Upper lobe of left lung (tissue), 6 donors: ENCODE measurements at regions not wholly inside any gene's neighbourhood (a gene's known extent, or its start where the extent isn't known, plus 50 kb on each side); places are given as distances from the start of the nearest gene placed in this dataset.
A peak's percentile ranks its signal among the peaks of the same experiment; 100 is the strongest.

ENCODE experiments used
- ATAC-seq, 2 donors: fragments of 200-7000 bp; cut with Tn5 transposase; one replicate each; pipeline ENCODE4 v1.9.1; 2022; ENCODE audit warnings: mild to moderate bottlenecking in 2 of 2, moderate library complexity in 2 of 2; ENCODE audit not compliant: low FRiP score in 2 of 2
- DNase-seq, 2 donors: peaks; one replicate each; pipeline ENCODE4 v3.0.0-alpha.2; 2019 to 2020
- H3K27ac ChIP-seq, 4 donors: fragments of 200-600 bp; sonication (generic); one replicate each; pipeline ENCODE4 v1.5.1; 2016 to 2019
- H3K27me3 ChIP-seq, 4 donors: fragments of 200-600 bp; sonication (generic); one replicate each; pipeline ENCODE4 v1.5.1; 2017 to 2019
- H3K36me3 ChIP-seq, 4 donors: fragments of 200-600 bp; sonication (generic); one replicate each; pipeline ENCODE4 v1.5.1; 2016 to 2019
- H3K4me1 ChIP-seq, 4 donors: fragments of 200-600 bp; sonication (generic); one replicate each; pipeline ENCODE4 v1.5.1; 2018 to 2019
- H3K4me3 ChIP-seq, 4 donors: fragments of 200-600 bp; sonication (generic); one replicate each; pipeline ENCODE4 v1.5.1; 2017 to 2019; ENCODE audit warnings: mild to moderate bottlenecking in 2 of 4, moderate library complexity in 1 of 4
- H3K9me3 ChIP-seq, 4 donors: fragments of 200-600 bp; sonication (generic); one replicate each; pipeline ENCODE4 v1.5.1; 2018 to 2019
- EP300 ChIP-seq, 4 donors: sonication (generic); formaldehyde crosslinking; IDR thresholded peaks; one replicate each; pipeline ENCODE4 v1.5.1; 2017; ENCODE audit warnings: antibody characterized with exemption in 4 of 4, control low read depth in 2 of 4
- POLR2A ChIP-seq, 4 donors: fragments of 450-650 bp; IDR thresholded peaks; one replicate each; pipeline ENCODE4 v1.5.1; 2016 to 2017; ENCODE audit warnings: antibody characterized with exemption in 4 of 4, mild to moderate bottlenecking in 2 of 4
- POLR2AphosphoS5 ChIP-seq, 2 donors: sonication (generic); formaldehyde crosslinking; IDR thresholded peaks; one replicate each; pipeline ENCODE4 v1.5.1; 2017; ENCODE audit warnings: antibody characterized with exemption in 2 of 2
- WGBS, 2 donors: methylation state at CpG; one replicate each; pipeline ENCODE4 v1.1.5; 2017 to 2018; 5-methylcytosine and 5-hydroxymethylcytosine counted together
- TF ChIP-seq, protein P1 (sequence below), 6 experiments: fragments of 450-650 bp in 4 of 6; fragments of 200-600 bp in 2 of 6; sonication (generic) in 2 of 6; IDR thresholded peaks; one replicate each; pipeline ENCODE4 v1.5.1; 2016 to 2019; ENCODE audit warnings: antibody characterized with exemption in 6 of 6
- donor health status: DM: no; HTN: no; CAD: no; lungs with moderate emphysema.
- donor health status: DM: no; HTN: yes; CAD: no; lungs with severe emphysema.

DNA sequence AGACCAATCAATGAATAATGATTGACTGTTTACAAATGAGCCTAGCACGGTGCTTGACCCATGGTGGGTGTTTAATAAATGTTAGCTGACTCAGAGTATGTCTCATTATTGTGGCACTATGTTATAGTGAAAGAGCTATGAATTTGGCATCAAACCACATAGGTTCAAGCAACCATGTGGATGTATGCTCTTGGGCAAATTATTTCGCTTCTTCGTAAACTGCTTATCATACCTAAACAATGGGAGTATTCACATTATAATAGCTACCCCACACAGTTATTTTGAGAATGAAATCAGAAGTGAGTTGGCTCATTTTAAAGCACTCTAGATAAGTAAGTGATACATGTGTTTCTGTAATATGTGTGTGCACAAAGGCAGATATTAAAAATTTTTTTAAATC is 118.7 kb upstream of the HSD17B12 start:
- H3K4me3 ChIP-seq: no peak overlapping the region
- WGBS, 2 donors: 86% methylated on average over 3 of the region's 3 CpGs

DNA sequence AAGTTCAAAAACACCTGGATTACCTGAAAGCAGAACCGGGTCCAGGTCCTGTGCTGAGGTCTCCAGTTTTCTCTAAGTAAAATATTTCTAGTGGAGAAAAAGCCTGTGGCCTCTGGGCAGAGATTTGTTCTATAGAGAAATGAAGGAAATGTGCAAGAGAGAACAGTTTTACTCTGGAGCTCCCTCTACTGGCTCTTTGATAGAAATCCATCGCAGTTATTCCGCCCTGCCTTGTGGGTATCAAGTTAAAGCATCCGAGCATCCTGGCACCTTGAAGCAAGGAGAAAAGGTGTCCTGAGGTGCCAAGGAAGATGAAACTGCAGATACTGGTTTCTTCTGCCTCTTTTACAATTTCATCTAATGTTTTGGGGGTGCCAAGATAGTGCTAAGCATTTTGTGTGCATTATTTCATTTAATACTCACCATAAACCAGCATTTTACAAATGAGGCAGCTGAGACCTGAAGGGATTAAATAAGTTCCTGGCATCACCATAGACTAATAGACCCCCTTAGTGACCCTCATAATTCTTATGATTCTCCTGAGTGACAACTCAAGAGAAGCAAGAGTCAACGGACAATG is 113.1 kb upstream of the HSD17B12 start:
- no peaks in the 10 kb centered on the region for H3K36me3 ChIP-seq
- TF ChIP-seq, protein P1, sequence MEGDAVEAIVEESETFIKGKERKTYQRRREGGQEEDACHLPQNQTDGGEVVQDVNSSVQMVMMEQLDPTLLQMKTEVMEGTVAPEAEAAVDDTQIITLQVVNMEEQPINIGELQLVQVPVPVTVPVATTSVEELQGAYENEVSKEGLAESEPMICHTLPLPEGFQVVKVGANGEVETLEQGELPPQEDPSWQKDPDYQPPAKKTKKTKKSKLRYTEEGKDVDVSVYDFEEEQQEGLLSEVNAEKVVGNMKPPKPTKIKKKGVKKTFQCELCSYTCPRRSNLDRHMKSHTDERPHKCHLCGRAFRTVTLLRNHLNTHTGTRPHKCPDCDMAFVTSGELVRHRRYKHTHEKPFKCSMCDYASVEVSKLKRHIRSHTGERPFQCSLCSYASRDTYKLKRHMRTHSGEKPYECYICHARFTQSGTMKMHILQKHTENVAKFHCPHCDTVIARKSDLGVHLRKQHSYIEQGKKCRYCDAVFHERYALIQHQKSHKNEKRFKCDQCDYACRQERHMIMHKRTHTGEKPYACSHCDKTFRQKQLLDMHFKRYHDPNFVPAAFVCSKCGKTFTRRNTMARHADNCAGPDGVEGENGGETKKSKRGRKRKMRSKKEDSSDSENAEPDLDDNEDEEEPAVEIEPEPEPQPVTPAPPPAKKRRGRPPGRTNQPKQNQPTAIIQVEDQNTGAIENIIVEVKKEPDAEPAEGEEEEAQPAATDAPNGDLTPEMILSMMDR (IDR thresholded peaks at IDR 0.05): peak in 5 of 6 experiments; percentile 27 to 49 (median 32)
- no peak for TF ChIP-seq POLR2AphosphoS5 (IDR thresholded peaks at IDR 0.05)
- no peak for TF ChIP-seq EP300 (IDR thresholded peaks at IDR 0.05)
- no peak for TF ChIP-seq POLR2A (IDR thresholded peaks at IDR 0.05)
- H3K27me3 ChIP-seq: no peaks in the 10 kb centered on the region
- 14 to 18% methylated on average over 5 of the region's 5 CpGs for WGBS, 2 donors
- DNase-seq (no peak), ATAC-seq (peak in 1 of 2 donors; percentile 57)
- no peak overlapping the region for H3K4me3 ChIP-seq
- H3K27ac ChIP-seq: no peak overlapping the region
- H3K9me3 ChIP-seq: no peaks in the 10 kb centered on the region
- no peaks in the 10 kb centered on the region for H3K4me1 ChIP-seq

More for the DNA sequence above, 118.7 kb upstream of the HSD17B12 start:
- no peaks in the 10 kb centered on the region for H3K9me3 ChIP-seq
- TF ChIP-seq POLR2AphosphoS5 (IDR thresholded peaks at IDR 0.05): no peak
- TF ChIP-seq POLR2A (IDR thresholded peaks at IDR 0.05): no peak
- TF ChIP-seq EP300 (IDR thresholded peaks at IDR 0.05): no peak
- TF ChIP-seq, protein P1 (IDR thresholded peaks at IDR 0.05): no peak
- no peak for DNase-seq
- no peaks in the 10 kb centered on the region for H3K36me3 ChIP-seq
- H3K4me1 ChIP-seq: peaks cover 3 to 5% (median 4%) of the 10 kb centered on the region in 4 donors
- H3K27ac ChIP-seq: no peak overlapping the region
- ATAC-seq: no peak
- peaks cover 0 to 8% (median 2%) of the 10 kb centered on the region in 4 donors for H3K27me3 ChIP-seq

DNA sequence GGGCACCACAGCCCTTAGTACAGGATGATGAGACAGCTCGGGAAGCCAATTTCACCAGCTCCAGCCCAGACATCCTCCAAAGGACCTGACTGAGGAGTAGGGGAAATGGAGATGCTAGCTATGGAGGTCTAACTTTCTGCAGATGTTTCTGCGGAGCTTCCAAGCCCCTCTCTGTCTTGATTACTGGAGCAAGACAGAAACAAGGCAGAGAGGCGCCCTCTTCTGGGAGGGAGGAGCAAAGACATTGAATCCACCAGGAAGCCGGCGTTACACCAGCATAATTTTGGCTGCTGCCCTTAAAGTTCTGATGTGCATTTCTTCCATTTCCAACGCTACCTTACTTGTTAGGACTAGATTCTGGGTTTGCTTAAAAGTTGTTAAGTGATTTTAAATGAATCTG is 107.3 kb upstream of the HSD17B12 start:
- WGBS, 2 donors: 9 to 19% methylated on average over 6 of the region's 6 CpGs
- ATAC-seq: no peak
- peaks cover 0 to 36% (median 16%) of the 10 kb centered on the region in 4 donors for H3K27me3 ChIP-seq
- H3K36me3 ChIP-seq: no peaks in the 10 kb centered on the region
- TF ChIP-seq EP300 (IDR thresholded peaks at IDR 0.05): no peak
- TF ChIP-seq, protein P1 (IDR thresholded peaks at IDR 0.05): no peak
- no peak for TF ChIP-seq POLR2AphosphoS5 (IDR thresholded peaks at IDR 0.05)
- no peak for TF ChIP-seq POLR2A (IDR thresholded peaks at IDR 0.05)
- DNase-seq: no peak
- no peak overlapping the region for H3K4me3 ChIP-seq
- H3K9me3 ChIP-seq: no peaks in the 10 kb centered on the region
- peaks cover 10 to 28% (median 16%) of the 10 kb centered on the region in 4 donors for H3K4me1 ChIP-seq
- no peak overlapping the region for H3K27ac ChIP-seq

DNA sequence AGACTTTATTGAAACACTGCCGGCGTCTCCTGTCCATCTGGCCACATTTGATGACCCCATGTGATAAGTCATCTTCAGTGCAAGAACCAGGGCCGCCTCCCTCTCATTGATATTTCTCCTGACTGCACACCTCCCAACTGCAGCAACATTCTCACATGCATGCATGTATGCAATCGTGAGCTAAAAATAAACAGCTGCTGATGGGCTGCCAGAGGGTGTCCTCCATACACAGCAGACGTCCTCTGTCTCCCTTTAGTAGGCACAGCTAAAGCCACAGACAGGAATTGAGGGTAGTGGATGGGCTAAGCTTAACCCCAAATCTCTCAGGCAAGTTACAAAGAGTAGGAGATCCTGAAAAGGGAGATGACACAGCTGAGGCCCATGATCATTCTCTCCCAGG is 106.7 kb upstream of the HSD17B12 start:
- H3K27ac ChIP-seq: no peak overlapping the region
- TF ChIP-seq EP300 (IDR thresholded peaks at IDR 0.05) (no peak), POLR2A (IDR thresholded peaks at IDR 0.05) (no peak), POLR2AphosphoS5 (IDR thresholded peaks at IDR 0.05) (no peak)
- TF ChIP-seq, protein P1 (IDR thresholded peaks at IDR 0.05): no peak
- peaks cover 15 to 35% (median 19%) of the 10 kb centered on the region in 4 donors for H3K4me1 ChIP-seq
- peaks cover 0 to 41% (median 19%) of the 10 kb centered on the region in 4 donors for H3K27me3 ChIP-seq
- H3K4me3 ChIP-seq: no peak overlapping the region
- H3K9me3 ChIP-seq: no peaks in the 10 kb centered on the region
- no peak for DNase-seq
- 41 to 50% methylated on average over 5 of the region's 5 CpGs for WGBS, 2 donors
- no peaks in the 10 kb centered on the region for H3K36me3 ChIP-seq
- ATAC-seq: no peak

- no peaks in the 10 kb centered on the region for H3K9me3 ChIP-seq
- ATAC-seq (no peak), DNase-seq (no peak)
- peaks cover 21 to 40% (median 24%) of the 10 kb centered on the region in 4 donors for H3K4me1 ChIP-seq
- TF ChIP-seq POLR2AphosphoS5 (IDR thresholded peaks at IDR 0.05) (no peak), POLR2A (IDR thresholded peaks at IDR 0.05) (no peak), EP300 (IDR thresholded peaks at IDR 0.05) (no peak)
- TF ChIP-seq, protein P1 (IDR thresholded peaks at IDR 0.05): no peak
- H3K4me3 ChIP-seq: no peak overlapping the region
- no peaks in the 10 kb centered on the region for H3K36me3 ChIP-seq
- 17 to 29% methylated on average over 1 of the region's 1 CpG for WGBS, 2 donors
- H3K27ac ChIP-seq: no peak overlapping the region
- peaks cover 0 to 46% (median 20%) of the 10 kb centered on the region in 4 donors for H3K27me3 ChIP-seq
Observed at GRCh38 chr11:43574411-43574810, 106.1 kb upstream of the HSD17B12 start.
